ENCODE measurements at regions not wholly inside any gene's neighbourhood (a gene's known extent, or its start where the extent isn't known, plus 50 kb on each side); places are given as distances from the start of the nearest gene placed in this dataset.

- no peak overlapping the region for H3K4me3 Mint-ChIP-seq (ENCODE audit: low read depth)
- H3K9me3 Mint-ChIP-seq (ENCODE audit: low read depth), result peaks cover 4% of the 10 kb centered on the region
- TF ChIP-seq CTCF (IDR thresholded peaks at IDR 0.05; ENCODE audit: unreplicated experiment), result no peak
- H3K27ac Mint-ChIP-seq, result no peak overlapping the region
- H3K36me3 Mint-ChIP-seq (ENCODE audit: insufficient read depth), result no peaks in the 10 kb centered on the region
- no peak for DNase-seq (ENCODE audit: low spot score, unreplicated experiment)
- no peaks in the 10 kb centered on the region for H3K27me3 Mint-ChIP-seq
- no peaks in the 10 kb centered on the region for H3K4me1 Mint-ChIP-seq (ENCODE audit: low read depth)
Measured at GRCh38 chr3:191848818-191849217, 387.9 kb downstream of the PYDC2 start.

- Mint-ChIP-seq H3K27me3 (no peaks in the 10 kb centered on the region), H3K9me3 (ENCODE audit: low read depth) (peaks cover 15% of the 10 kb centered on the region), H3K27ac (no peak overlapping the region), H3K4me1 (ENCODE audit: low read depth) (no peaks in the 10 kb centered on the region), H3K36me3 (ENCODE audit: insufficient read depth) (no peaks in the 10 kb centered on the region), H3K4me3 (ENCODE audit: low read depth) (no peak overlapping the region)
- TF ChIP-seq CTCF (IDR thresholded peaks at IDR 0.05; ENCODE audit: unreplicated experiment), result no peak
- DNase-seq (ENCODE audit: low spot score, unreplicated experiment), result no peak
Measured at GRCh38 chr3:191859531-191859930, 398.6 kb downstream of the PYDC2 start.

- TF ChIP-seq CTCF (IDR thresholded peaks at IDR 0.05; ENCODE audit: unreplicated experiment), result no peak
- DNase-seq (ENCODE audit: low spot score, unreplicated experiment), result no peak
- peaks cover 2% of the 10 kb centered on the region for H3K4me1 Mint-ChIP-seq (ENCODE audit: low read depth)
- no peaks in the 10 kb centered on the region for H3K27me3 Mint-ChIP-seq
- no peaks in the 10 kb centered on the region for H3K9me3 Mint-ChIP-seq (ENCODE audit: low read depth)
- H3K27ac Mint-ChIP-seq, result no peak overlapping the region
- no peaks in the 10 kb centered on the region for H3K36me3 Mint-ChIP-seq (ENCODE audit: insufficient read depth)
- H3K4me3 Mint-ChIP-seq (ENCODE audit: low read depth), result no peak overlapping the region
Measured at GRCh38 chr3:191869738-191870415, 408.9 kb downstream of the PYDC2 start.

- Mint-ChIP-seq H3K4me3 (ENCODE audit: low read depth) (no peak overlapping the region), H3K27ac (no peak overlapping the region), H3K9me3 (ENCODE audit: low read depth) (no peaks in the 10 kb centered on the region), H3K27me3 (no peaks in the 10 kb centered on the region), H3K36me3 (ENCODE audit: insufficient read depth) (no peaks in the 10 kb centered on the region), H3K4me1 (ENCODE audit: low read depth) (peaks cover 2% of the 10 kb centered on the region)
- no peak for TF ChIP-seq CTCF (IDR thresholded peaks at IDR 0.05; ENCODE audit: unreplicated experiment)
- DNase-seq (ENCODE audit: low spot score, unreplicated experiment), result no peak
Measured at GRCh38 chr3:191873736-191874135, 412.8 kb downstream of the PYDC2 start.

GRCh38 chr3:191882289-191882688, 421.3 kb downstream of the PYDC2 start:
- Mint-ChIP-seq H3K4me3 (ENCODE audit: low read depth) (no peak overlapping the region), H3K9me3 (ENCODE audit: low read depth) (no peaks in the 10 kb centered on the region), H3K36me3 (ENCODE audit: insufficient read depth) (no peaks in the 10 kb centered on the region), H3K27ac (no peak overlapping the region), H3K4me1 (ENCODE audit: low read depth) (no peaks in the 10 kb centered on the region), H3K27me3 (no peaks in the 10 kb centered on the region)
- no peak for DNase-seq (ENCODE audit: low spot score, unreplicated experiment)
- TF ChIP-seq CTCF (IDR thresholded peaks at IDR 0.05; ENCODE audit: unreplicated experiment), result no peak
